ENCODE measurements at regions not wholly inside any gene's neighbourhood (a gene's known extent, or its start where the extent isn't known, plus 50 kb on each side); places are given as distances from the start of the nearest gene placed in this dataset.

DNA sequence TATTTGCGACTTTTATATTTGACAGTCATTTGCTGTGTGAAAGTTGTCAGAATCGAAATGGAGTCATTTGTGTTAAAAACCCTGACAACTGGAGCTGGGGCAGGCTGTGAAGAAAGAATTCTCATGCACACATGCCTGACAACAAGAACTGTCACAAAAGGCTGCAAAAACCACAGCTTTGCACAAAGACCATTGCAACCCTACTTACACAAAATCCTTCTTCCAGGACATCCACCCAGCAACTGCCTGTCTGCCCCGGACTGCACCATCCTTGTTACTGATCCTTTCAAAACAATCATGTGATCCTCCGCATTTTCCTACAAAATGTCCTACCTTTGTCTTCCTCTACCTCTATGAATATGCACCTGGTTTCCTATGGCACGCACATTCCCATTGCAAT, 66.8 kb upstream of the IRS2 start:
- FAIRE-seq (no peak), DNase-seq (ENCODE audit: insufficient read length, low spot score) (no peak)
- TF ChIP-seq, protein P1, sequence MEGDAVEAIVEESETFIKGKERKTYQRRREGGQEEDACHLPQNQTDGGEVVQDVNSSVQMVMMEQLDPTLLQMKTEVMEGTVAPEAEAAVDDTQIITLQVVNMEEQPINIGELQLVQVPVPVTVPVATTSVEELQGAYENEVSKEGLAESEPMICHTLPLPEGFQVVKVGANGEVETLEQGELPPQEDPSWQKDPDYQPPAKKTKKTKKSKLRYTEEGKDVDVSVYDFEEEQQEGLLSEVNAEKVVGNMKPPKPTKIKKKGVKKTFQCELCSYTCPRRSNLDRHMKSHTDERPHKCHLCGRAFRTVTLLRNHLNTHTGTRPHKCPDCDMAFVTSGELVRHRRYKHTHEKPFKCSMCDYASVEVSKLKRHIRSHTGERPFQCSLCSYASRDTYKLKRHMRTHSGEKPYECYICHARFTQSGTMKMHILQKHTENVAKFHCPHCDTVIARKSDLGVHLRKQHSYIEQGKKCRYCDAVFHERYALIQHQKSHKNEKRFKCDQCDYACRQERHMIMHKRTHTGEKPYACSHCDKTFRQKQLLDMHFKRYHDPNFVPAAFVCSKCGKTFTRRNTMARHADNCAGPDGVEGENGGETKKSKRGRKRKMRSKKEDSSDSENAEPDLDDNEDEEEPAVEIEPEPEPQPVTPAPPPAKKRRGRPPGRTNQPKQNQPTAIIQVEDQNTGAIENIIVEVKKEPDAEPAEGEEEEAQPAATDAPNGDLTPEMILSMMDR (IDR thresholded peaks at IDR 0.05; ENCODE audit: insufficient read depth, missing control alignments): no peak

DNA sequence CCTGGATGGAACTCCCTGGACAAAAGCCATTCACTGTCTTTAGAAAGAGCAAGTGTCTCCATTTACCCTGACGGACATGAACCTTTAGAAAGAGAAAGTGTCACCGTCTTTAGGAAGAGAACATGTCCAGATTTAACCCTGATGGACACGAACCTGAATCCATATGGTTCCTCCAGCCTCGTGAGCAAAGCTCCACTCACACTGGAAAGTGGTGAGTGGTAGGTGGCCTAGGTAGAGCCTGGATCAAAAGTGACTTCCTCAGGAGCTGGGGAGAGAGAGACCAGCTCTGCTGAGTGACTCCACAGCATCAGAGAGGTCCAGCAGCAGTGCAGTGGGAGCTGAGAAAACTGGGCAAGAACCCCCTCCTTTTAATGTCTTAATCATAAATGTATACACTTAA, 59.8 kb upstream of the IRS2 start:
- no peak for DNase-seq (ENCODE audit: insufficient read length, low spot score)
- TF ChIP-seq, protein P1 (IDR thresholded peaks at IDR 0.05; ENCODE audit: insufficient read depth, missing control alignments): no peak
- no peak for FAIRE-seq

DNA sequence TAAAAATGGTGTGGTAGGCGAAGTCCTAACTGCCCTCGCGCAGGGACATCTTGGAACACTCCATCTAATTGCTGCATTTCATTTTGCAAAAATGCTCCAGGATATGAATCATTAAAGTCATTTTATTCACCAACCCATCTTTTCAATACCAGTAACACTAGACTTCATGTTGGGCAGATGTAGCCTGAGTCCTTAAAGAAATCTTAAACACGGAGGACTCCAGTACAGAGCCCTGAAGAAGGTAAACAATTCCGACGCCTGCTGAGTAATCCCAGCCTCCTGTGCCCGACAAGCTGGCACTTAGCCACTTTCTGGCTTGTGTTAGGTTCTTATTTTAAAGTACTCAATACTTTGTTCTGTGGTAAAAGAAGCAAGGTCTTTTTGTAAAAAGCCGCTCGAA, 58.0 kb upstream of the IRS2 start:
- DNase-seq (ENCODE audit: insufficient read length, low spot score) (no peak), FAIRE-seq (no peak)
- TF ChIP-seq, protein P1 (IDR thresholded peaks at IDR 0.05; ENCODE audit: insufficient read depth, missing control alignments): no peak

DNA sequence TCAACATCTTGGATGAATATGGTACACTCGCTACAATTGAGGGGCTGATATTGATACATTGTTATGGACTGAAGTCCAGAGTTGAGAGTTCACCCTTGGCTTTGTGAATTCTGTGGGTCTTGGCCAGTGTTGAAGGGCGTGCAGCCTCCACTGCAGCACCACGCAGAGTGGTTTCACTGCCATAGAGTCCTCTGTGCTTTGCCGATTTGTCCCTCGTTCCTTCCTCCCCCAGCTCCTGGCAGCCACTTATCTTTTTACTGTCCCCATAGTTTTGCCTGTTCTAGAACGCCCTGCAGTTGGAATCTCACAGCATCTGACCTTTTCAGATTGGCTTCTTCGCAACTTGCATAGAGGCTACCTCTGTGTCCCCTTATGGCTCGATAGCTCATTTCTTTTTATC, 57.3 kb upstream of the IRS2 start:
- FAIRE-seq: no peak
- TF ChIP-seq, protein P1 (IDR thresholded peaks at IDR 0.05; ENCODE audit: insufficient read depth, missing control alignments): no peak
- no peak for DNase-seq (ENCODE audit: insufficient read length, low spot score)

DNA sequence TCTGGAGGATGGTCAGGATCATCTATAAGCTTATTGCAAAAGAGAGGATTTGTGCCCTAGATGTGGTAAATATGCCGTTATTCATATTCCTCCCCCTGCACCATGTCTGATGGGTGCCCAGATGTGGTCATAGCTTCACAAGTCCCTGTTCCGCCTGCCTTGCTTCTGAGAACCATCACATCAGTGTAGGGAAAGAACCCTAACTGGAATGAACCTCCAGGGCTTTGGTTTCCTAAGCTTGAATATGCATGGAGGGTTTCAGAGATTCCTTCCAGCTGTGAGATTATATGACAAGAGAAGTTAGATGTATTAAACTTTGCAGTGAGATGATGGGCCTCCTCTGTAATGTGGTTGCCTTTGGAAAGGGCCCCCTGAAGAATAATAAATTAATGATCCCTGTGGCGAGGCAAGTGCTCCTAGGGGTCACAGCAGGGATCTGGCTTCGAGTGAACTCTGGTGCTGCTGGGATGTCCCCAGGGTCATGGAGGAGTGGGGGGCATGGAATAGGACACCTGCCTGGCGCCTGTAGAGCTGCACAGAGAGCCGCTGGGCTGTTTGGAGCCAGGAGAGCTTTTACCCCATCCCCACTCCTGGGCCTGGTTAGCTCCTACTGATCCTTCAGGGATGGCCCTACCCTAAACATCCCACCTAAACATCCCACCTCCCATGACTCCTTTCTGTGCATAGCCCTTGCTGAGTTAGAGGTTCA, 56.0 kb upstream of the IRS2 start:
- FAIRE-seq (no peak), DNase-seq (ENCODE audit: insufficient read length, low spot score) (no peak)
- TF ChIP-seq, protein P1 (IDR thresholded peaks at IDR 0.05; ENCODE audit: insufficient read depth, missing control alignments): no peak

DNA sequence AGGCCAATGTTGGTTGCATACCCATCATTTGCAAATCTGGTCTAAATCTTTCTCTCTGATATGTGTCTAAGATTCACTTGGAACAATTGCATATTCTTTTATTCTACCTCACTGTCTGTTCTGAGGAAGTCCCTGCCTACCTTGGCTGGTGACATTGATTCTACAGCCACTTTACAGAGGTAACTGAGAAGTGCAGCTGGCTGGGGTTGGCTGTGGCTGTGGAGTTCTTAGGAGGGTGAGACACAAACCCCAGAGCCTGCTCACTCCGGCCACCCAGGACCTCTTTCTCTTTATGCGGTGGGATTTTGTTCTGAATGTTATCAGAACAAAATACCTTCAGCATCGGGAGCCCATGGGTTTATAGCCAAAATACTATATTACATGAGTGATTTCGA, 54.5 kb upstream of the IRS2 start:
- TF ChIP-seq, protein P1 (IDR thresholded peaks at IDR 0.05; ENCODE audit: insufficient read depth, missing control alignments): no peak
- DNase-seq (ENCODE audit: insufficient read length, low spot score) (no peak), FAIRE-seq (no peak)

DNA sequence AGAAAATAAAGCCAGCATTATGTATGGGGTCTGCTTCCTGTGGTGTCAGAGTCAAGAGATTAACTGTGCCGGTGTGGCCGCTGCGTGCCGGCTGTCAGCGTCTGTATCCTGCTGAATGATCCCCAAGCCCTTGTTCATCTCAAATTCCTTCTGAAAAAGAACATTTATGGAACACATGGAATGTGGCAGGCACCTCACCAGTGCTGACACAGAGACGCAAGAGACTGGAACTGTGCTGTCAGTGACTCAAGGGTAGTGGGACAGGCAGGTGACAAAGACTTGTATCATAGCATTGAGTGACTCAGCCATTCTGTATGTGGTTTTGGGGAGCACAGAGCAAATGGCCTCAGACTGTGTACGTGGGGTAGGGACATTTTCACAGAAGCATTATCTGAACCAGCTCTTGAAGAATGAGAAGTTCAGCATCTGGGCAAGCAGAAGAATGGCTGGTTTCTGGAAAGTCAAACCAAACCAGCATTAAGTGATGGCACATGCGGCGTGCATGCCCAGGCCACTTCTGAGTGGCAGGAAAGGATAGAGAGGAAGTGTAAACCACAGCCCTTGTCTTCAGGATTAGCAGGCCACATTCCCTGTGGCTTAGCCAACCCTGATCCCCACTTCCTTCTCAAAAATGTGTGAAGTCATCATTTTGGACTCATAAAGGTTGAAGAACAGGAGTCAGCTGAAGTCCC, 54.0 kb upstream of the IRS2 start:
- no peak for DNase-seq (ENCODE audit: insufficient read length, low spot score)
- FAIRE-seq: no peak
- TF ChIP-seq, protein P1 (IDR thresholded peaks at IDR 0.05; ENCODE audit: insufficient read depth, missing control alignments): no peak
